SK-N-SH treated with all-trans-retinoic acid at 6 μM for 48 hours (cell line): ENCODE measurements at regions not wholly inside any gene's neighbourhood (a gene's known extent, or its start where the extent isn't known, plus 50 kb on each side); places are given as distances from the start of the nearest gene placed in this dataset.
"Not testable (repeated sequence)": the region's sequence is repeated elsewhere in the genome, so short reads cannot be mapped to it uniquely, and the experiment has no call there.

ENCODE experiments used
- ATAC-seq: fragments of 200-7000 bp; cut with Tn5 transposase; 3 replicates; pipeline ENCODE4 v1.9.1; 2020; ENCODE audit warnings: mild to moderate bottlenecking, moderate library complexity
- BACH2 ChIP-seq: fragments of 250-450 bp; sonication (Bioruptor Pico); IDR thresholded peaks from 2 replicates; pipeline ENCODE4 v1.9.0; 2021; ENCODE audit warnings: mild to moderate bottlenecking, borderline replicate concordance
- CSDC2 ChIP-seq: fragments of 250-450 bp; sonication (Bioruptor Pico); IDR thresholded peaks from 2 replicates; pipeline ENCODE4 v1.5.0; 2020; ENCODE audit warnings: mild to moderate bottlenecking, moderate library complexity
- ESRRG ChIP-seq: fragments of 250-450 bp; sonication (Bioruptor Pico); IDR thresholded peaks from 2 replicates; pipeline ENCODE4 v1.6.1; 2021; ENCODE audit warnings: mild to moderate bottlenecking
- GLIS3 ChIP-seq: fragments of 250-450 bp; sonication (Bioruptor Pico); IDR thresholded peaks from 2 replicates; pipeline ENCODE4 v1.5.0; 2020; ENCODE audit warnings: mild to moderate bottlenecking, moderate library complexity
- PPARA ChIP-seq: fragments of 250-450 bp; sonication (Bioruptor Pico); IDR thresholded peaks from 2 replicates; pipeline ENCODE4 v1.5.0; 2020; ENCODE audit warnings: mild to moderate bottlenecking, borderline replicate concordance
- RARB ChIP-seq: fragments of 250-450 bp; sonication (Bioruptor Pico); IDR thresholded peaks from 2 replicates; pipeline ENCODE4 v1.8.0; 2021; ENCODE audit warnings: mild to moderate bottlenecking, moderate library complexity
- SNAI2 ChIP-seq: fragments of 250-450 bp; sonication (Bioruptor Pico); IDR thresholded peaks from 2 replicates; pipeline ENCODE4 v1.5.0; 2020; ENCODE audit warnings: mild to moderate bottlenecking, moderate library complexity
- TCF4 ChIP-seq: fragments of 250-450 bp; sonication (Bioruptor Pico); IDR thresholded peaks from 2 replicates; pipeline ENCODE4 v1.8.0; 2021; ENCODE audit warnings: mild to moderate bottlenecking, moderate library complexity, borderline replicate concordance
- TOX ChIP-seq: fragments of 250-450 bp; sonication (Bioruptor Pico); IDR thresholded peaks from 2 replicates; pipeline ENCODE4 v1.8.0; 2021; ENCODE audit warnings: mild to moderate bottlenecking, moderate library complexity, borderline replicate concordance
- ZC3H10 ChIP-seq: fragments of 250-450 bp; sonication (Bioruptor Pico); IDR thresholded peaks from 2 replicates; pipeline ENCODE4 v1.5.1; 2021; ENCODE audit warnings: mild to moderate bottlenecking, moderate library complexity
- ZFP3 ChIP-seq: fragments of 250-450 bp; sonication (Bioruptor Pico); IDR thresholded peaks from 2 replicates; pipeline ENCODE4 v1.5.0; 2020; ENCODE audit warnings: mild to moderate bottlenecking, moderate library complexity
- ZFP30 ChIP-seq: fragments of 450-650 bp; formaldehyde crosslinking; IDR thresholded peaks from 2 replicates; pipeline ENCODE4 v1.5.0; 2022; ENCODE audit warnings: mild to moderate bottlenecking, moderate library complexity
- ZNF565 ChIP-seq: fragments of 450-650 bp; formaldehyde crosslinking; conservative IDR thresholded peaks from 2 replicates; pipeline ENCODE4 v1.5.0; 2020; ENCODE audit warnings: low read depth, mild to moderate bottlenecking, moderate library complexity
- ZNF70 ChIP-seq: fragments of 450-650 bp; formaldehyde crosslinking; IDR thresholded peaks from 2 replicates; pipeline ENCODE4 v1.5.0; 2020; ENCODE audit warnings: mild to moderate bottlenecking, moderate library complexity
- ZNF8 ChIP-seq: fragments of 450-650 bp; formaldehyde crosslinking; IDR thresholded peaks from 2 replicates; pipeline ENCODE4 v1.5.0; 2020; ENCODE audit warnings: mild to moderate bottlenecking, moderate library complexity
- TF ChIP-seq, protein P1 (sequence below): fragments of 250-450 bp; sonication (Bioruptor Pico); IDR thresholded peaks from 2 replicates; pipeline ENCODE4 v1.8.0; 2021; ENCODE audit warnings: low read depth, mild to moderate bottlenecking, moderate library complexity, borderline replicate concordance
- TF ChIP-seq, protein P2 (sequence below): fragments of 250-450 bp; sonication (Bioruptor Pico); IDR thresholded peaks from 2 replicates; pipeline ENCODE4 v1.5.1; 2020; ENCODE audit warnings: low read depth, mild to moderate bottlenecking, moderate library complexity
- TF ChIP-seq, protein P3 (sequence below): fragments of 250-450 bp; sonication (Bioruptor Pico); IDR thresholded peaks from 2 replicates; pipeline ENCODE4 v1.5.1; 2021; ENCODE audit warnings: mild to moderate bottlenecking, moderate library complexity
- TF ChIP-seq, protein P4 (sequence below): fragments of 250-450 bp; sonication (Bioruptor Pico); IDR thresholded peaks from 2 replicates; pipeline ENCODE4 v1.8.0; 2020; ENCODE audit warnings: mild to moderate bottlenecking, moderate library complexity, borderline replicate concordance

DNA sequence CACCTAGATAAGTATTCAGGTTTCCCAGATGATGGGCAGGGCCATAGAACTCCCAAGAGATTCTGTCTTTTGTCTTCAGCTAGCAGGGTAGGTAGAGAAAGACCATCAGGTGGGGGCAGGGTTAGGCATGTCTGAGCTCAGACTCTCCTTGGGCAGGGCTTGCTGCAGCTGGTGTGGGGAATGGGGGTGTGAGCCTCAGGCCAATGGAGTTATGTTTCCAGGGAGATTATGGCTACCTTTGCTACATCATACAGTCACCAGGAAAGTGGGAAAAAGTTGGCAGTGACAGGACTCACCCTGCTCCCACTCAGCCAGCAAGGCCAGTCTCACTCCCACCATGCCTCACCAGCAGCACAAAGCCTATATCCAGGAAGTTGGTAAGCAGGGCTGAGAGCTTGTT lies 77.8 kb downstream of the DRAM2 start:
- ATAC-seq, result no peak
- TF ChIP-seq ZFP3 (CRISPR knock-in tag), result no peak
- TF ChIP-seq PPARA (CRISPR knock-in tag), result no peak
- TF ChIP-seq, protein P1, sequence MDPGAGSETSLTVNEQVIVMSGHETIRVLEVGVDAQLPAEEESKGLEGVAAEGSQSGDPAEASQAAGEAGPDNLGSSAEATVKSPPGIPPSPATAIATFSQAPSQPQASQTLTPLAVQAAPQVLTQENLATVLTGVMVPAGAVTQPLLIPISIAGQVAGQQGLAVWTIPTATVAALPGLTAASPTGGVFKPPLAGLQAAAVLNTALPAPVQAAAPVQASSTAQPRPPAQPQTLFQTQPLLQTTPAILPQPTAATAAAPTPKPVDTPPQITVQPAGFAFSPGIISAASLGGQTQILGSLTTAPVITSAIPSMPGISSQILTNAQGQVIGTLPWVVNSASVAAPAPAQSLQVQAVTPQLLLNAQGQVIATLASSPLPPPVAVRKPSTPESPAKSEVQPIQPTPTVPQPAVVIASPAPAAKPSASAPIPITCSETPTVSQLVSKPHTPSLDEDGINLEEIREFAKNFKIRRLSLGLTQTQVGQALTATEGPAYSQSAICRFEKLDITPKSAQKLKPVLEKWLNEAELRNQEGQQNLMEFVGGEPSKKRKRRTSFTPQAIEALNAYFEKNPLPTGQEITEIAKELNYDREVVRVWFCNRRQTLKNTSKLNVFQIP (CRISPR knock-in tag), result no peak
- no peak for TF ChIP-seq ZNF8 (CRISPR knock-in tag)
- no peak for TF ChIP-seq BACH2

DNA sequence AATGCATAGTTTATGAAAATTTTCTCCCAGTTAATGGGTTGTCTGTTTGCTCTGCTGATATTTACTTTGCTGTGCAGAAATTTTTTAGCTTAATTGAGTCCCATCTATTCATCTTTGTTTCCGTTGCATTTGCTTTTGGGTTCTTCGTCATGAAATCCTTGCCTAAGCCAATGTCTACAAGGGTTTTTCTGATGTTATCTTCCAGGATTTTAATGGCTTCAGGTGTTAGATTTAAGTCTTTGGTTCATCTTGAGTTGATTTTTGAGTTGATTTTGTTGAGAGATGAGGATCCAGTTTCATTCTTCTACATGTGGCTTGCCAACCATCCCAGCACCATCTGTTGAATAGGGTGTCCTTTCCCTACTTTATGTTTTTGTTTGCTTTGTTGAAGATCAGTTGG lies 85.2 kb downstream of the DRAM2 start:
- TF ChIP-seq TOX (CRISPR knock-in tag), result no peak
- TF ChIP-seq ZNF8 (CRISPR knock-in tag), result no peak
- TF ChIP-seq CSDC2 (CRISPR knock-in tag), result no peak
- TF ChIP-seq, protein P1 (CRISPR knock-in tag), result no peak
- no peak for TF ChIP-seq TCF4 (CRISPR knock-in tag)
- TF ChIP-seq, protein P2, sequence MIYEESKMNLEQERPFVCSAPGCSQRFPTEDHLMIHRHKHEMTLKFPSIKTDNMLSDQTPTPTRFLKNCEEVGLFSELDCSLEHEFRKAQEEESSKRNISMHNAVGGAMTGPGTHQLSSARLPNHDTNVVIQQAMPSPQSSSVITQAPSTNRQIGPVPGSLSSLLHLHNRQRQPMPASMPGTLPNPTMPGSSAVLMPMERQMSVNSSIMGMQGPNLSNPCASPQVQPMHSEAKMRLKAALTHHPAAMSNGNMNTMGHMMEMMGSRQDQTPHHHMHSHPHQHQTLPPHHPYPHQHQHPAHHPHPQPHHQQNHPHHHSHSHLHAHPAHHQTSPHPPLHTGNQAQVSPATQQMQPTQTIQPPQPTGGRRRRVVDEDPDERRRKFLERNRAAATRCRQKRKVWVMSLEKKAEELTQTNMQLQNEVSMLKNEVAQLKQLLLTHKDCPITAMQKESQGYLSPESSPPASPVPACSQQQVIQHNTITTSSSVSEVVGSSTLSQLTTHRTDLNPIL (CRISPR knock-in tag), result no peak
- TF ChIP-seq BACH2, result no peak
- no peak for TF ChIP-seq ESRRG (CRISPR knock-in tag)
- TF ChIP-seq, protein P3, sequence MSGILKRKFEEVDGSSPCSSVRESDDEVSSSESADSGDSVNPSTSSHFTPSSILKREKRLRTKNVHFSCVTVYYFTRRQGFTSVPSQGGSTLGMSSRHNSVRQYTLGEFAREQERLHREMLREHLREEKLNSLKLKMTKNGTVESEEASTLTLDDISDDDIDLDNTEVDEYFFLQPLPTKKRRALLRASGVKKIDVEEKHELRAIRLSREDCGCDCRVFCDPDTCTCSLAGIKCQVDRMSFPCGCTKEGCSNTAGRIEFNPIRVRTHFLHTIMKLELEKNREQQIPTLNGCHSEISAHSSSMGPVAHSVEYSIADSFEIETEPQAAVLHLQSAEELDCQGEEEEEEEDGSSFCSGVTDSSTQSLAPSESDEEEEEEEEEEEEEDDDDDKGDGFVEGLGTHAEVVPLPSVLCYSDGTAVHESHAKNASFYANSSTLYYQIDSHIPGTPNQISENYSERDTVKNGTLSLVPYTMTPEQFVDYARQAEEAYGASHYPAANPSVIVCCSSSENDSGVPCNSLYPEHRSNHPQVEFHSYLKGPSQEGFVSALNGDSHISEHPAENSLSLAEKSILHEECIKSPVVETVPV (CRISPR knock-in tag), result no peak
- TF ChIP-seq GLIS3 (CRISPR knock-in tag), result no peak
- no peak for TF ChIP-seq ZFP3 (CRISPR knock-in tag)
- TF ChIP-seq, protein P4, sequence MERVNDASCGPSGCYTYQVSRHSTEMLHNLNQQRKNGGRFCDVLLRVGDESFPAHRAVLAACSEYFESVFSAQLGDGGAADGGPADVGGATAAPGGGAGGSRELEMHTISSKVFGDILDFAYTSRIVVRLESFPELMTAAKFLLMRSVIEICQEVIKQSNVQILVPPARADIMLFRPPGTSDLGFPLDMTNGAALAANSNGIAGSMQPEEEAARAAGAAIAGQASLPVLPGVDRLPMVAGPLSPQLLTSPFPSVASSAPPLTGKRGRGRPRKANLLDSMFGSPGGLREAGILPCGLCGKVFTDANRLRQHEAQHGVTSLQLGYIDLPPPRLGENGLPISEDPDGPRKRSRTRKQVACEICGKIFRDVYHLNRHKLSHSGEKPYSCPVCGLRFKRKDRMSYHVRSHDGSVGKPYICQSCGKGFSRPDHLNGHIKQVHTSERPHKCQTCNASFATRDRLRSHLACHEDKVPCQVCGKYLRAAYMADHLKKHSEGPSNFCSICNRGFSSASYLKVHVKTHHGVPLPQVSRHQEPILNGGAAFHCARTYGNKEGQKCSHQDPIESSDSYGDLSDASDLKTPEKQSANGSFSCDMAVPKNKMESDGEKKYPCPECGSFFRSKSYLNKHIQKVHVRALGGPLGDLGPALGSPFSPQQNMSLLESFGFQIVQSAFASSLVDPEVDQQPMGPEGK (CRISPR knock-in tag), result no peak
- ATAC-seq, result no peak

DNA sequence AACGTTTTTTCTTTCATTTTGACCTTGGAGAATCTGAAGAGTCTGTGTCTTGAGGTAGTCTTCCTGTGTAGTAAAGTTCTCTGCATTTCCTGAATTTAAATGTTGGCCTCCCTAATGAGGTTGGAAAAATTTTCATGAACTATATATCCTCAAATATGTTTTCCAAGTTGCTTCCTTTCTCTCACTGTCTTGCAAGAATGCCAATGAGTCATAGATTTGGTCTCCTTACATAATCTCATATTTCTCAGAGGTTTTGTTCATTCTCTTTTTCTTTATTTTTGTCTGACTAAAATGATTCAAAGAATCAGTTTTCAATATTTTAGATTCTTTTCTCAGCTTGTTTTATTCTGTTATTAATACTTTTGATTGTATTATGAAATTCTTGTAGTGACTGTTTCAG lies 87.6 kb downstream of the DRAM2 start:
- no peak for ATAC-seq
- TF ChIP-seq ZC3H10 (CRISPR knock-in tag) (no peak), BACH2 (no peak), ZNF70 (CRISPR knock-in tag) (no peak)
- TF ChIP-seq, all 23 proteins: peak for 0

DNA sequence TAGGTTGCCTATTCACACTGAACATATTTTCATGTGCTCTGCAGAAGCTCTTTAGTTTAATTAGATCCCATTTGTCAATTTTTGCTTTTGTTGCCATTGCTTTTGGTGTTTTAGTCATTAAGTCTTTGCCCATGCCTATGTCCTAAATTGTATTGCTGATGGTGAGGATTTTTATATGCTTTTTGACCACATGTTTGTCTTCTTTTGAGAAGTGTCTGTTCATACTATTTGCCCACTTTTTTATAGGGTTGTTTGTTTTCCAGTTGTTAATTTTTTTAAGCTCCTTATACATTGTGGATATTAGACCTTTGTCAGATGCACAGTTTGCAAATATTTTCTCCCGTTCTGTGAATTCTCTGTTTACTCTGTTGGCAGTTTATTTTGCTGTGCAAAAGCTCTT lies 84.5 kb upstream of the LRIF1 start:
- ATAC-seq, result not testable (repeated sequence)

DNA sequence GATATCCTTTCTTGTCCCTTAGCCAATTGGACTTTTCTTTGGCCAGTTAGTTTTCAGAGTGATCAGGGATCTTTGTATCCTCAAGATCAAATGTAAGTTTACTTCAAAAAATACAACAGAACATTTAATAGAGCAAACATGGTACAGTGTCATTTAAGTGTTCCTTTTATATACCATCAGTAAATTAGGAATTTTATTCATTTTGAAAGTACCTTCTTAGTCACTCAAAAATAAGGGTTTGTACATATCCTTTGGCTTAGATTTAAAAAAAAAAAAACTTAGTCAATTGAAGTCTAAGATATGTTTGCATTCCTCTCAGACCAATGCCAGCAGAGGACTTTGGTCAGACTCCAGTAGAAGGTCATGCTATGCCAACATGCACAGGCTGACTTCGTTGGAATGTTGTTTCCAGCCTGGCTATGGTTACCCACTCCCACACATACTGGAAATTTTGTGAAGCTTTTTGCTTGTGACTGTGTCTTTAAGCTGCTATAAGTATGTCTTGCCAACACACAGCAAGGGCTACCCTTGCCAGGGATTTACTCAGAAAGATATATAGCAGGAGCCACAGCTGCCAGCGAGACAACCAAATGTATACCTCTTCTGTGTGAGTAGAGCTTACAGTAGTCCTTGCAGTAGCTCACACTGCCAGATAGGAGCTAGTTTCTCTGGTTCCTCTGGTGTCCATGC lies 81.5 kb upstream of the LRIF1 start:
- no peak for ATAC-seq
- TF ChIP-seq ZNF565, result no peak
- TF ChIP-seq RARB (CRISPR knock-in tag), result no peak
- TF ChIP-seq TCF4 (CRISPR knock-in tag), result no peak
- TF ChIP-seq SNAI2 (CRISPR knock-in tag), result no peak
- TF ChIP-seq ZC3H10 (CRISPR knock-in tag), result no peak
- TF ChIP-seq ZNF8 (CRISPR knock-in tag), result no peak
- TF ChIP-seq ZFP30 (CRISPR knock-in tag), result no peak
- no peak for TF ChIP-seq ESRRG (CRISPR knock-in tag)
- no peak for TF ChIP-seq GLIS3 (CRISPR knock-in tag)
- TF ChIP-seq, protein P1 (CRISPR knock-in tag), result no peak
- TF ChIP-seq TOX (CRISPR knock-in tag), result no peak
- TF ChIP-seq, protein P2 (CRISPR knock-in tag), result no peak
- no peak for TF ChIP-seq ZNF70 (CRISPR knock-in tag)
- TF ChIP-seq, protein P3 (CRISPR knock-in tag), result no peak
